ENCODE measurements at regions not wholly inside any gene's neighbourhood (a gene's known extent, or its start where the extent isn't known, plus 50 kb on each side); places are given as distances from the start of the nearest gene placed in this dataset.
"Not testable (repeated sequence)": the region's sequence is repeated elsewhere in the genome, so short reads cannot be mapped to it uniquely, and the experiment has no call there.

DNA sequence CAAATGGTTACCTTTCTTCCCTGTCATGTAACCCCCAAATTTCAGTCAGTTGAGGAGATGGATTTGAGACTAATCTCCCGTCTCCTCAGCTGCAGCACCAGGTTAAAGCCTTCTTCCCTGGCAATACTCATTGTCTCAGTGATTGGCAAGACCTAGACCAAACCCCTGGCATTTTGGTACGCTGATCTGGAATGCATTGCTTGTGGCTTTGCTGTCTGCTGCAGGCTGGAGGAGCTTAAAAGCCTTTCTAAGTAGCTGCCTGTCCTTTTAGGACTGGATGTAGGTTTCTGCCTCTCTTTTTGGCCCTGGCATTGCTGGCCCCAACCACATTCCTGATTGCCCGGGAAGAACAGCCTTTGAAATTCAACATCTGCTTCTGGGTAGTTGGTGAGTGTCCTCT lies 729.6 kb upstream of the GJE1 start:
- DNase-seq (ENCODE audit: insufficient read length, low spot score), result no peak
- no peak for FAIRE-seq

DNA sequence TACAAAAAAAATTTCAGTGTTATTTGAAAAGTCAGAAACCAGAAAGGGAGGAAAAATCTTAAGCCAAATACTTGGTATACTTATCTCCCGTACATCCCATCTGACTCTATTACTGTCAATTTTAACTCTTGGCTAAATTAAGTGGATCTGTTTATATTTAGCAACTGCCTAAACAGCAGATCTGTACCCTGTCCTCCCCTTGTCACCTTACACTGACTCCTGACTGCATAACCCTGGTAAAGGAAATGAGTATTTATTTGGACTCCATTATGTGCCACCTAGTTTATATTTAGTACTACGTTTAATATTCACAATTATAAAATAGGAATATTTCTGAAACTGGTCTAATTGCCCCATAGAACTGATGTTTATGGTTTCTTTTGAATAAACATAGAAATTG lies 730.2 kb upstream of the GJE1 start:
- no peak for DNase-seq (ENCODE audit: insufficient read length, low spot score)
- no peak for FAIRE-seq

DNA sequence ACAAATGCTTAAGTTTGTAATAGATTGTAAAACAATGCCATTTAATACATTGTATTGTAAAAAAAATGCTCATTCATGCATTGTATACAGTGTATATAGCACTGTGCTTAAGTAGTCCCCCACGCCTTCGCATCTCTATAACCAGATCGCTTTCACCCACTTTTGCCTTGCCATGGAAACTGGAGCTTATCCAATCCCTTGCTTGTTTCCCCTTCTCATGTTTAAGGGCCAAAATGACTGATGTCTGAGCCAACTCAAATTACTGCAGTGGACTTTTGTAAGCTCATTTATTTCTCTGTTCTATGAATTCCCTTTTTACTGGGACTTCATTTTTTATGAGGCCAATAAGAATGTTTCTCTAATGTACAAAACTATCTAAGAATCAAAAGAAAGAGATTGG lies 730.9 kb upstream of the GJE1 start:
- no peak for FAIRE-seq
- DNase-seq (ENCODE audit: insufficient read length, low spot score), result no peak

DNA sequence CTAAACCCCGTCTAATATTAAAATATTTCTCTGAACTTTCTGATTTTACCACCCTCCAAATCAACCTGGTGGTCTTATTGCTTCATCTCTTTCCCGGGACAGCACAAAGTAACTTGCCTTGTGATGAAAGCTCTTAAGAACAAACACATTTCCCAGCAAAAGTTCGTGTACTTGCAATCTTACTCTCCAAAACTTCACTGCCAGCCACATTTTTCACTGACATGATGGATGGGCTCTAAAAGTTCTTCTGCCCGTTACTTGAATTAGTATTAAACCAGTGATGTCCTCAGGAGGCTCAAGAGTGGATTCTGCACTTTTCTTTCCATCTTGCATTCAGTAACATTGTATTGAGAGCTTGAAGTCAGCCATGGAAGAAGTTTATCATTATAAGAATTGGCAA lies 731.6 kb upstream of the GJE1 start:
- FAIRE-seq (no peak), DNase-seq (ENCODE audit: insufficient read length, low spot score) (no peak)

DNA sequence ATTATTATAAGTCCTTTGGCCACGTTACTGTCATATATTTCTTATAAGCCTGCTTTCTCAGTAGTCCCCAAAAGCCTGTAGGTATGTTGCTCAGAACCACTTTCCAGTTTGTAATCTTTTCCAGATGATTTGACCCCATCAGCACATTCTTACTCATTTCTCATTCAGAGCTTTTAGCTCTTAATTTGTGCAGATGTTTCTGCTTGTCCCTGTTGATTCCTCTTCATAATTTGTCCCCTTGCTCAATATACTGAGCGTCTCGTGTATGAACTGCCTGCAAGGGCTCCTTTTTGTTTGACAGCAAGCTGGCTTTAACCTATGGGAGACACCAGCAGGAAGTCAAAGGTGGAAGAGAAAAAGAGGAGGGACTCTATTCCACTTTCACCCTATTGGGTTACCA lies 733.8 kb upstream of the GJE1 start:
- no peak for DNase-seq (ENCODE audit: insufficient read length, low spot score)
- FAIRE-seq, result no peak

- no peak for FAIRE-seq
Observed at GRCh38 chr6:141395443-141396008, 737.2 kb upstream of the GJE1 start.

DNA sequence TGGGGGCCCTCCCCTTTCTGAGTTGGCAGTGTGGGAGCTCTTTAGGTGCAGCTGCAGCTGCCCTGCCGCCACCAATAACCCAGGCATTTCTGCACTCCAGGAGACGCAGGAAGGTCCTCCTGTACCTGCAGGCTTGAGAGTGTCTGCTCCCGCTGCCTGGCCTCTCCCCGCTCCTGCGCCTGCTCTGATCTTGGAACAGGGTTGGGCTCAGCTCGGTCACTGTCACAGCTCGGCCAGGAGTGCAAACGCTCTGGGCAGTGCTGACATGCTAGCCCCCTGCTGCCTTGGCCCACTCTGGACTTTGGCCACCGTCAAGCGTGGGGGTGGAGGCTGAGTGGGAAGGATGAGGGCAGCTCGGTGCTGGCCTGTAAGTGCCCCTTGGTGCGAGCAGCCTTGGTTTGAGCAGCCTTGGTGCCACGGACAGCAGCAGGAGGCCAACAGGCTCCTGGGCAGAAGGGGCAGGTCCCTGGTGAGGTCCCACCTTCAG lies 738.1 kb upstream of the GJE1 start:
- FAIRE-seq (no peak), DNase-seq (ENCODE audit: insufficient read length, low spot score) (no peak)

More at GRCh38 chr6:141395443-141396008, 737.2 kb upstream of the GJE1 start:
- DNase-seq (ENCODE audit: insufficient read length, low spot score), result no peak

GRCh38 chr6:141394125-141394536 lies 738.6 kb upstream of the GJE1 start:
- DNase-seq (ENCODE audit: insufficient read length, low spot score) (no peak), FAIRE-seq (no peak)

DNA sequence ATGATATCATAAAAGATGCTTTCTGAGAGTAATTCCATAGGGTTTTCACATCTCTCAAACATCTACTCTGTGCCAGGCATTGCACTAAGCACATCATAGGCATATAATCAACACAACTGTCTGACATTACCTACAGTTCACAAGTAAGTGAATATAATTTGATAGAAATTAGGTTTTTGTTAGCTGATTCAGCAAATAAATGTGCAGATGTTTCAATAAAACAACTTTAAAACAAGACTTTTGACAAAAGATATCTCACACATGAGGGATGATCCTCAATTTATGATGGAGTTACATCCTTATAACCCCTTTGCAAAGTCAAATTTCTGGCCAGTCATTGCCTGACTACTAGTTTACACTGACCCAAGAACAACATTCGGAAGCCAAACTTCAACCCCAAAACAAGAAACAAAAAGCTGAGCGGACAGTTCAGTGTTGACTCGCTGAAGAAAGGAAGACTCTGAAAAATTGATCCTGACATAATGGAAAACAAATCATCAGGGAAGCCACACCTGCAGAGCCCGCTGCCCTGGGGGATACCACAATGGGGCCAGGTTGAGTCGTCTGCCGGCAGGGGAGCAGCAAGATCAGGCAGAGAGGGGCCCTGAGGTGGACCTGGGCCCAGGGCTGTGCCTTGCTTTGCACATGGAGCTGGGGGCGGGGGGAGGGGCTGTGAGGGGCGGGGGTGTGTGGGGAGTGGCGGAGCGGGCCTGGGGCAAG lies 739.2 kb upstream of the GJE1 start:
- FAIRE-seq, result no peak
- no peak for DNase-seq (ENCODE audit: insufficient read length, low spot score)

GRCh38 chr6:141391135-141391534 lies 741.6 kb upstream of the GJE1 start:
- DNase-seq (ENCODE audit: insufficient read length, low spot score); FAIRE-seq: not testable (repeated sequence)

DNA sequence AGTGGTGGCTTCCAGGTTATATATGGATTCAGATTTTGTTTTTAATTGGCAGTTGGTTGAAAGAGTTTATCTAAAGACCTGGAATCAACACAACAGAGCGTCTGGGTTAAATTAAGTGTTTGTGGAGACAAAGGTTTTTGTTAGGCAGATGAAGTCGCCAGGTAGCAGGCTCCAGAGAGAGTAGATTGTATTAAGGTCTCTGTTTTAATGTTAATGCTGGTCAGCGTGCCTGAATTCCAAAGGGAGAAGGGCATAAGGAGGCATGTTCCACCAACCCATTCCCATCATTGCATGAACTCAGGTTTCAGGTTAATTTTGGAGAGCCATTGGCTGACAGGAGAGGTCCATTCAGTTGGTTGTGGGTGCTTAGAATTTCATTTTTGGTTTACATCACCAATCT lies 744.1 kb upstream of the GJE1 start:
- no peak for FAIRE-seq
- no peak for DNase-seq (ENCODE audit: insufficient read length, low spot score)

DNA sequence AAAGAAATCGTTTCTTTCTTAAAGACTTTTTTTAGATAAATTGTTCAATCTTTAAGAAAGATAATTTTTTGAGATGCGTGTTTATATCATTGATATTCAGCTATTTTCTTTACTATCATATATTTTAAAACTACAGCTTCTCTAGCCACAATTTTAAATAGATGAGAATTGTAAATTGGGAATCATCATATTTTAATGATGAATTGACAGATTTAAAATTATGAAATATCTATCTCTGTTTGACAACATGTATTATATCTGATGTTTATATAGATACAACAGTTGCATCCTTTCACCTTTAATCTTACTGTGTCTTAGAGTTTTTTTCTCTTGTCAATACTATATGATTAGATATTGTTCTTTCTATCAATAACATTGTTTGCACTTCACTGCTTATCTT lies 762.3 kb upstream of the GJE1 start:
- DNase-seq (ENCODE audit: insufficient read length, low spot score) (no peak), FAIRE-seq (no peak)

GRCh38 chr6:141366796-141367195 lies 765.9 kb upstream of the GJE1 start:
- FAIRE-seq; DNase-seq (ENCODE audit: insufficient read length, low spot score): not testable (repeated sequence)

DNA sequence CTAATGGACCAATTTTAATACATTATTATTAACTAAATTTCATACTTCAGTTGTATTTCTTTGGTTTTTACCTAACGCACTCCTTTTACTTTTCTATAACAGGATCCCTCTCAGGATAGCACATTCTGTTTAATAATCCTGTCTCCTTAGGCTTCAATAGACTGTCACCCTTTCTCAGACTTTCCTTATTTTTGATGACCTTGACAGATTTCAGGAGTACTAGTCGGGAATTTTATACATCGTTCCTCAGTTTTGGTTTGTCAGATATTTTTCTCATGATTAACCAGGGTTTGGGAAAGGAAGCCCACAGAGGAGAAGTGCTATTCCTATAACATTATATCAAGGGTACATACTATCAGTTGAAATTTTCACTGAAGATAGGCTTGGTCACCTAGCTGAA lies 768.0 kb upstream of the GJE1 start:
- DNase-seq (ENCODE audit: insufficient read length, low spot score) (no peak), FAIRE-seq (no peak)

DNA sequence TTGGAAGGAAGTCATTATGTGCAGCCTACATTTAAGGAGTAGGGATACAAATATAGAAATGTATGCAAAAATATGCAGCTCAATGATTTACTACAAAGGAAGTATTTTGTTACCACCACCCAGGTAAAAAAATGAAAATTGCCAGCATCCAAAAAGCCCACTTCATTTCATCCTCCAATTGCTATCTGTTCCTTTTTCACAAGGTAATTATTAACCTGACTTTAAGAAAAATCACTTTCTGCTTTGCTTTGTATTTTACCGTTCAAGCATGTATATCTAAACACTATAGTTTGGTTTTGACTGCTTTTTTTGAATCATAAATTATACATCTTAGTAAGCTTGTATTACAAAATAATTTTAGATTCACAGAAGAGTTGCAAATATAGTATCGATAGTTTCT lies 768.5 kb upstream of the GJE1 start:
- FAIRE-seq (no peak), DNase-seq (ENCODE audit: insufficient read length, low spot score) (no peak)

- DNase-seq (ENCODE audit: insufficient read length, low spot score), result no peak
- FAIRE-seq, result no peak
Observed at GRCh38 chr6:141361559-141361958, 771.2 kb upstream of the GJE1 start.

GRCh38 chr6:141359953-141360352 lies 772.8 kb upstream of the GJE1 start:
- FAIRE-seq (no peak), DNase-seq (ENCODE audit: insufficient read length, low spot score) (no peak)

GRCh38 chr6:141354191-141354955 lies 778.4 kb upstream of the GJE1 start:
- DNase-seq (ENCODE audit: insufficient read length, low spot score), result no peak
- no peak for FAIRE-seq

DNA sequence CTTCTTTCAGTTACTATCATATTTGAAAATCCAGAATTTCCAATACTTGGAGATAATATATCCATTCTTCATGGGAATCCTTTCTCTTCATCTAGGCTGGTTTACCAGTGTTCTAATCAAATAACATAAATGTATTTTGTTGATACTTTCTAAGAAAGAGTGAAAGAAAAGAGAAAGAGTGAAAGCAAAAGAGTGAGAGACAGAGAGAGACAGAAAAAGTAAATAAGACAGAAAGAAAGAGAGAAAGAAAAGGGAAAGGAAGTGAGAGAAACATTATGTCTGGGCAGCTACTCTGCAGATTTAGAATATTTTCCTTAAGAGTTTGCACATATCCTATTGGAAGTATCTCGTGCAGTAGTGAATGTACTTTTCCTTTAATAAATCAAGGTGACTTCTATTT lies 781.0 kb upstream of the GJE1 start:
- no peak for DNase-seq (ENCODE audit: insufficient read length, low spot score)
- no peak for FAIRE-seq

- DNase-seq (ENCODE audit: insufficient read length, low spot score) (no peak), FAIRE-seq (no peak)
Observed at GRCh38 chr6:141349710-141350109, 783.0 kb upstream of the GJE1 start.

DNA sequence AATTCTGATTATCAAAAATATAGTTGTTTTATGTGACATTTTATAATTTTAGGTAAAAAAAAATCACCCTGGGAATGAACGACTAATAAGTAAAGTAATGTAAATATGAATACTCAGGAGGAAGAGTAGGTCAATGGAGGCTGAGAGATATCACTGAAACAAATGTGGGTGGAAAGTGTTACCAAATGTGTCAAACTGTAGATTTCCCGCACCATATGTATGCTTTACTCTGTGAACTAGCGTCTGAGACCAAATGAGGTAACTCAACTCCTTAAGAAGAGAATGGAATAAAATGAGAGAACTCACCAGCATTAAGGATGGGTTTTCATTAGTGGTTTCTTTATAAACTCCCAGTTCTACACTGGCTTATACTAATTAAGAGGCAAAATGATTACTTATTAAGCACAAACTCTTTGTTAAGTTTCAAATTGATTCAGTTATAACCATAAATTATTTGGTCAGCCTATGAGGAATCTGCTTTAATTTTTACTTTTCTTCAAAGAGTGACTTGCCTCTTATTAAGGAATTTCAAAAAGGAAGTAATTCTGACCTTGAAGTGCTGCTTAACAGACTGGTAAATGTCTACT lies 784.7 kb upstream of the GJE1 start:
- DNase-seq (ENCODE audit: insufficient read length, low spot score), result no peak
- FAIRE-seq, result peak; percentile 18
